GM18907 (cell line): ENCODE measurements at regions not wholly inside any gene's neighbourhood (a gene's known extent, or its start where the extent isn't known, plus 50 kb on each side); places are given as distances from the start of the nearest gene placed in this dataset.

Source experiments
- ATAC-seq: cut with Tn5 transposase; IDR thresholded peaks from one replicate; pipeline ENCODE4 v1.9.1; 2021; ENCODE audit warnings: mild to moderate bottlenecking, moderate library complexity; ENCODE audit not compliant: unreplicated experiment

- ATAC-seq: no peak
Observed at GRCh38 chr13:21998279-21998990, 327.6 kb downstream of the FGF9 start.

- ATAC-seq: no peak
Observed at GRCh38 chr13:21999666-22000065, 328.8 kb downstream of the FGF9 start.

- no peak for ATAC-seq
Observed at GRCh38 chr13:22000191-22000590, 329.3 kb downstream of the FGF9 start.

- ATAC-seq: no peak
Observed at GRCh38 chr13:22001336-22001735, 330.5 kb downstream of the FGF9 start.

GRCh38 chr13:22002893-22003292, 332.0 kb downstream of the FGF9 start:
- ATAC-seq: no peak

- no peak for ATAC-seq
Observed at GRCh38 chr13:22009500-22009899, 338.6 kb downstream of the FGF9 start.

- no peak for ATAC-seq
Observed at GRCh38 chr13:22009937-22010336, 339.1 kb downstream of the FGF9 start.

GRCh38 chr13:22012686-22013085, 341.8 kb downstream of the FGF9 start:
- ATAC-seq: no peak

- ATAC-seq: no peak
Observed at GRCh38 chr13:22014469-22014868, 343.6 kb downstream of the FGF9 start.

GRCh38 chr13:22017226-22017625, 346.4 kb downstream of the FGF9 start:
- peak; percentile 98 for ATAC-seq

GRCh38 chr13:22018076-22018835, 347.4 kb downstream of the FGF9 start:
- no peak for ATAC-seq

GRCh38 chr13:22018836-22019210, 347.9 kb downstream of the FGF9 start:
- no peak for ATAC-seq

GRCh38 chr13:22024381-22024994, 353.6 kb downstream of the FGF9 start:
- no peak for ATAC-seq

GRCh38 chr13:22027566-22027965, 356.7 kb downstream of the FGF9 start:
- ATAC-seq: no peak

- no peak for ATAC-seq
Observed at GRCh38 chr13:22028831-22029230, 358.0 kb downstream of the FGF9 start.

GRCh38 chr13:22030321-22030720, 359.4 kb downstream of the FGF9 start:
- ATAC-seq: no peak

- no peak for ATAC-seq
Observed at GRCh38 chr13:22031702-22032286, 360.9 kb downstream of the FGF9 start.

- no peak for ATAC-seq
Observed at GRCh38 chr13:22032905-22033304, 362.0 kb downstream of the FGF9 start.

- no peak for ATAC-seq
Observed at GRCh38 chr13:22039961-22040360, 369.1 kb downstream of the FGF9 start.

GRCh38 chr13:22040810-22041364, 370.0 kb downstream of the FGF9 start:
- no peak for ATAC-seq

- ATAC-seq: no peak
Observed at GRCh38 chr13:22041741-22042140, 370.9 kb downstream of the FGF9 start.
